HEK293 (cell line): ENCODE measurements at regions not wholly inside any gene's neighbourhood (a gene's known extent, or its start where the extent isn't known, plus 50 kb on each side); places are given as distances from the start of the nearest gene placed in this dataset.

ENCODE experiments used
- CTCF ChIA-PET: fragments of 350-600 bp; formaldehyde crosslinking; extraction: SDS; loops from one replicate; lab custom pipeline; 2021; ENCODE audit warnings: antibody characterized with exemption; lab: Yijun Ruan, JAX
- POLR2A ChIA-PET: fragments of 300-600 bp; formaldehyde crosslinking; extraction: SDS; loops from one replicate; lab custom pipeline; 2020; ENCODE audit warnings: antibody characterized with exemption, inconsistent platforms; lab: Yijun Ruan, JAX
- H3K27ac ChIP-seq: fragments of 200-500 bp; sonication (Bioruptor generic); 2 replicates; pipeline ENCODE4 v1.5.1; 2014; ENCODE audit warnings: low read depth, low read length, control low read depth, inconsistent platforms; ENCODE audit errors: extremely low read depth
- H3K36me3 ChIP-seq, 2 experiments: fragments of 200-500 bp in 1 of 2; sonication (Bioruptor generic) in 1 of 2; 1 replicate in 1 of 2; 2 replicates in 1 of 2; pipeline ENCODE4 v1.5.1; 2014 to 2017; ENCODE audit warnings: inconsistent platforms in 2 of 2, low read length in 2 of 2; ENCODE audit not compliant: control insufficient read depth in 2 of 2, insufficient read depth in 1 of 2
- H3K4me1 ChIP-seq: fragments of 200-500 bp; sonication (Bioruptor generic); 2 replicates; pipeline ENCODE4 v1.5.1; 2014; ENCODE audit warnings: mild to moderate bottlenecking, low read length, inconsistent platforms; ENCODE audit not compliant: control insufficient read depth, insufficient read depth
- H3K4me3 ChIP-seq: 2 replicates; pipeline ENCODE4 v1.5.1; 2011; ENCODE audit warnings: low read depth, mild to moderate bottlenecking, control low read depth, low read length, moderate library complexity
- H3K9me3 ChIP-seq: fragments of 200-500 bp; sonication (Bioruptor generic); 2 replicates; pipeline ENCODE4 v1.5.1; 2014; ENCODE audit warnings: low read depth, low read length, inconsistent platforms; ENCODE audit not compliant: control insufficient read depth, insufficient read depth
- REPIN1 ChIP-seq: fragments of 450-650 bp; formaldehyde crosslinking; IDR thresholded peaks from 2 replicates; pipeline ENCODE4 v1.5.1; 2017; ENCODE audit warnings: missing biosample characterization, missing genetic modification characterization, low read depth
- YY2 ChIP-seq: fragments of 450-650 bp; formaldehyde crosslinking; IDR thresholded peaks from 2 replicates; pipeline ENCODE4 v1.5.1; 2016; ENCODE audit warnings: missing biosample characterization, missing genetic modification characterization
- ZBTB48 ChIP-seq: fragments of 450-650 bp; formaldehyde crosslinking; IDR thresholded peaks from 2 replicates; pipeline ENCODE4 v1.5.1; 2016; ENCODE audit warnings: missing biosample characterization, missing genetic modification characterization
- ZFP41 ChIP-seq: fragments of 450-650 bp; formaldehyde crosslinking; IDR thresholded peaks from 2 replicates; pipeline ENCODE4 v1.5.1; 2016; ENCODE audit warnings: missing biosample characterization, missing genetic modification characterization, borderline replicate concordance
- ZNF121 ChIP-seq: fragments of 450-650 bp; formaldehyde crosslinking; IDR thresholded peaks from 2 replicates; pipeline ENCODE4 v1.5.1; 2016; ENCODE audit warnings: missing biosample characterization, missing genetic modification characterization
- ZNF23 ChIP-seq: fragments of 450-650 bp; formaldehyde crosslinking; IDR thresholded peaks from 2 replicates; pipeline ENCODE4 v1.5.1; 2016; ENCODE audit warnings: missing biosample characterization, missing genetic modification characterization, borderline replicate concordance
- ZNF274 ChIP-seq, 2 experiments: fragments of 200-500 bp in 1 of 2; fragments of 450-650 bp in 1 of 2; sonication (Bioruptor generic) in 1 of 2; formaldehyde crosslinking in 1 of 2; IDR thresholded peaks; 2 replicates each; pipeline versions ENCODE4 v1.5.1 to v1.6.1; 2014 to 2016; ENCODE audit warnings: borderline replicate concordance in 1 of 2, inconsistent platforms in 1 of 2, low read length in 1 of 2, missing biosample characterization in 1 of 2, missing genetic modification characterization in 1 of 2
- ZNF366 ChIP-seq: fragments of 450-650 bp; formaldehyde crosslinking; conservative IDR thresholded peaks from 2 replicates; pipeline ENCODE4 v1.5.1; 2016; ENCODE audit warnings: missing biosample characterization, missing genetic modification characterization
- ZNF37A ChIP-seq: fragments of 450-650 bp; IDR thresholded peaks from 2 replicates; pipeline ENCODE4 v1.5.1; 2018; ENCODE audit warnings: missing biosample characterization, missing genetic modification characterization
- ZNF394 ChIP-seq: fragments of 450-650 bp; formaldehyde crosslinking; IDR thresholded peaks from 2 replicates; pipeline ENCODE4 v1.5.1; 2016; ENCODE audit warnings: missing biosample characterization, missing genetic modification characterization, mild to moderate bottlenecking, moderate library complexity, borderline replicate concordance
- ZNF473 ChIP-seq: fragments of 450-650 bp; formaldehyde crosslinking; IDR thresholded peaks from 2 replicates; pipeline ENCODE4 v1.5.1; 2017; ENCODE audit warnings: missing biosample characterization, missing genetic modification characterization
- ZNF560 ChIP-seq: fragments of 450-650 bp; formaldehyde crosslinking; IDR thresholded peaks from 2 replicates; pipeline ENCODE4 v1.5.1; 2017; ENCODE audit warnings: missing biosample characterization, missing genetic modification characterization, borderline replicate concordance
- ZNF658 ChIP-seq: fragments of 450-650 bp; formaldehyde crosslinking; IDR thresholded peaks from 2 replicates; pipeline ENCODE4; 2016; ENCODE audit warnings: missing biosample characterization, missing genetic modification characterization
- ZNF747 ChIP-seq: fragments of 450-650 bp; formaldehyde crosslinking; IDR thresholded peaks from 2 replicates; pipeline ENCODE4 v1.5.1; 2016; ENCODE audit warnings: missing biosample characterization, missing genetic modification characterization
- TF ChIP-seq, protein P1 (sequence below): fragments of 450-650 bp; formaldehyde crosslinking; IDR thresholded peaks from 2 replicates; pipeline ENCODE4 v1.5.1; 2016; ENCODE audit warnings: missing biosample characterization, missing genetic modification characterization
- TF ChIP-seq, protein P2 (sequence below): fragments of 450-650 bp; formaldehyde crosslinking; IDR thresholded peaks from 2 replicates; pipeline ENCODE4 v1.5.1; 2016; ENCODE audit warnings: missing biosample characterization, missing genetic modification characterization
- TF ChIP-seq, protein P3 (sequence below): fragments of 450-650 bp; formaldehyde crosslinking; IDR thresholded peaks from 2 replicates; pipeline ENCODE4 v1.5.1; 2016; ENCODE audit warnings: missing biosample characterization, missing genetic modification characterization
- TF ChIP-seq, protein P4 (sequence below): fragments of 450-650 bp; formaldehyde crosslinking; IDR thresholded peaks from 2 replicates; pipeline ENCODE4 v1.5.0; 2017; ENCODE audit warnings: missing biosample characterization, missing genetic modification characterization, borderline replicate concordance
- TF ChIP-seq, protein P5 (sequence below): fragments of 450-650 bp; formaldehyde crosslinking; IDR thresholded peaks from 2 replicates; pipeline ENCODE4 v1.5.1; 2016; ENCODE audit warnings: missing biosample characterization, missing genetic modification characterization, borderline replicate concordance

DNA sequence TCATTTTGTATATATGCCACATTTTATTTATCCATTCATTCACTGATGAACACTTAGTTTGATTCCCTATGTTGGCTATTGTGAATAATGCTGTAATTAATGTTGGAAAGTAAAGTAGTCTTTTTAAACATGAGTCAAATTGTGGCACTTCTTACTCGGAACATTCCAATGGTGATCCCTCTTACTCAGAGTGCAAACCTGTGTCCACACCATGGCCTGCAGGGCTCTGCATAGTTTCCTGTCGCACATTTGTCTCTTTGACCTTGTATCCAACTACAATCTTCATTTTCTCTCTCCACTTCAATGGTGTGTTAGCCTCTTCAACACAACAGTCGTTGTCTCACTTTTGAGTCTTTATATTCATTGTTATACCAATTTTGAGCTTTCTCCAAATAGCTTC, 98.1 kb upstream of the PAPPA start:
- CTCF ChIA-PET, result interaction anchor here (0.6 to 0.7 kb wide), 2 partner anchors 199 to 1522 kb away, joined by 3 read pairs; no protein-coding TSS in a partner anchor
- Histone ChIP-seq H3K36me3 (no peaks in the 10 kb centered on the region), H3K27ac (no peak overlapping the region), H3K4me1 (no peaks in the 10 kb centered on the region), H3K4me3 (no peak overlapping the region), H3K9me3 (no peaks in the 10 kb centered on the region)
- POLR2A ChIA-PET, result no interaction called here
- no peak for TF ChIP-seq ZNF473 (tag by site-specific recombination)
- no peak for TF ChIP-seq YY2
- TF ChIP-seq, protein P1, sequence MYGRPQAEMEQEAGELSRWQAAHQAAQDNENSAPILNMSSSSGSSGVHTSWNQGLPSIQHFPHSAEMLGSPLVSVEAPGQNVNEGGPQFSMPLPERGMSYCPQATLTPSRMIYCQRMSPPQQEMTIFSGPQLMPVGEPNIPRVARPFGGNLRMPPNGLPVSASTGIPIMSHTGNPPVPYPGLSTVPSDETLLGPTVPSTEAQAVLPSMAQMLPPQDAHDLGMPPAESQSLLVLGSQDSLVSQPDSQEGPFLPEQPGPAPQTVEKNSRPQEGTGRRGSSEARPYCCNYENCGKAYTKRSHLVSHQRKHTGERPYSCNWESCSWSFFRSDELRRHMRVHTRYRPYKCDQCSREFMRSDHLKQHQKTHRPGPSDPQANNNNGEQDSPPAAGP, result no peak
- no peak for TF ChIP-seq ZBTB48
- no peak for TF ChIP-seq ZFP41 (tag by site-specific recombination)
- TF ChIP-seq, protein P2, sequence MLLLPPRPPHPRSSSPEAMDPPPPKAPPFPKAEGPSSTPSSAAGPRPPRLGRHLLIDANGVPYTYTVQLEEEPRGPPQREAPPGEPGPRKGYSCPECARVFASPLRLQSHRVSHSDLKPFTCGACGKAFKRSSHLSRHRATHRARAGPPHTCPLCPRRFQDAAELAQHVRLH (tag by site-specific recombination), result no peak
- TF ChIP-seq ZNF747 (tag by site-specific recombination), result no peak

DNA sequence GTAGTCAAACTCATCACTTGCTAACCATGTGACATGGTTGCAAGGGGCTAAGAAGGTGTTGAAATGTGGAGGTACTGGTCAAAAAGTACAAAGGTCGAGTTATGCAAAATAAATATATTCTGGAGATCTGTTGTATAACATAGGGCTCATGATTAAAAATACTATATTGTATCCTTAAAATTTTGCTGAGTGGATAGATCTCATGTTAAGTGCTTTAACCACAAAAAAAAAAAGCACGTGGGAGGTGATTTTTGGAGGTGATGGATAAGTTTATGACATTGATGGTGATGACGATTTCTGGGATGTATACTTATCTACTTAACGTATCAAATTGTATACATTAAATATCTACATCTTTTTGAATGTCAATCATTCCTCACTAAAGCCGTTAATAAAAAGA, 96.2 kb upstream of the PAPPA start:
- TF ChIP-seq, protein P3, sequence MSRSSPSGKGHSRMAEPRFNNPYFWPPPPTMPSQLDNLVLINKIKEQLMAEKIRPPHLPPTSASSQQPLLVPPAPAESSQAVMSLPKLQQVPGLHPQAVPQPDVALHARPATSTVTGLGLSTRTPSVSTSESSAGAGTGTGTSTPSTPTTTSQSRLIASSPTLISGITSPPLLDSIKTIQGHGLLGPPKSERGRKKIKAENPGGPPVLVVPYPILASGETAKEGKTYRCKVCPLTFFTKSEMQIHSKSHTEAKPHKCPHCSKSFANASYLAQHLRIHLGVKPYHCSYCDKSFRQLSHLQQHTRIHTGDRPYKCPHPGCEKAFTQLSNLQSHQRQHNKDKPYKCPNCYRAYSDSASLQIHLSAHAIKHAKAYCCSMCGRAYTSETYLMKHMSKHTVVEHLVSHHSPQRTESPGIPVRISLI (tag by site-specific recombination), result no peak
- TF ChIP-seq, protein P4, sequence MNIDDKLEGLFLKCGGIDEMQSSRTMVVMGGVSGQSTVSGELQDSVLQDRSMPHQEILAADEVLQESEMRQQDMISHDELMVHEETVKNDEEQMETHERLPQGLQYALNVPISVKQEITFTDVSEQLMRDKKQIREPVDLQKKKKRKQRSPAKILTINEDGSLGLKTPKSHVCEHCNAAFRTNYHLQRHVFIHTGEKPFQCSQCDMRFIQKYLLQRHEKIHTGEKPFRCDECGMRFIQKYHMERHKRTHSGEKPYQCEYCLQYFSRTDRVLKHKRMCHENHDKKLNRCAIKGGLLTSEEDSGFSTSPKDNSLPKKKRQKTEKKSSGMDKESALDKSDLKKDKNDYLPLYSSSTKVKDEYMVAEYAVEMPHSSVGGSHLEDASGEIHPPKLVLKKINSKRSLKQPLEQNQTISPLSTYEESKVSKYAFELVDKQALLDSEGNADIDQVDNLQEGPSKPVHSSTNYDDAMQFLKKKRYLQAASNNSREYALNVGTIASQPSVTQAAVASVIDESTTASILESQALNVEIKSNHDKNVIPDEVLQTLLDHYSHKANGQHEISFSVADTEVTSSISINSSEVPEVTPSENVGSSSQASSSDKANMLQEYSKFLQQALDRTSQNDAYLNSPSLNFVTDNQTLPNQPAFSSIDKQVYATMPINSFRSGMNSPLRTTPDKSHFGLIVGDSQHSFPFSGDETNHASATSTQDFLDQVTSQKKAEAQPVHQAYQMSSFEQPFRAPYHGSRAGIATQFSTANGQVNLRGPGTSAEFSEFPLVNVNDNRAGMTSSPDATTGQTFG (tag by site-specific recombination), result no peak
- TF ChIP-seq ZNF366 (no peak), ZNF121 (tag by site-specific recombination) (no peak), ZNF274 (IDR thresholded peaks at IDR 0.05; ENCODE audit: low read length) (no peak), ZNF274 (tag by site-specific recombination; IDR thresholded peaks at IDR 0.05; ENCODE audit: borderline replicate concordance) (no peak)
- no peak overlapping the region for H3K4me3 ChIP-seq
- H3K9me3 ChIP-seq, result no peaks in the 10 kb centered on the region
- POLR2A ChIA-PET, result no interaction called here
- CTCF ChIA-PET, result interaction anchor here (1.0 kb wide), 1 partner anchor 12 kb away, joined by 3 read pairs; no protein-coding TSS in a partner anchor
- H3K4me1 ChIP-seq, result no peaks in the 10 kb centered on the region
- no peak overlapping the region for H3K27ac ChIP-seq
- no peaks in the 10 kb centered on the region for H3K36me3 ChIP-seq

DNA sequence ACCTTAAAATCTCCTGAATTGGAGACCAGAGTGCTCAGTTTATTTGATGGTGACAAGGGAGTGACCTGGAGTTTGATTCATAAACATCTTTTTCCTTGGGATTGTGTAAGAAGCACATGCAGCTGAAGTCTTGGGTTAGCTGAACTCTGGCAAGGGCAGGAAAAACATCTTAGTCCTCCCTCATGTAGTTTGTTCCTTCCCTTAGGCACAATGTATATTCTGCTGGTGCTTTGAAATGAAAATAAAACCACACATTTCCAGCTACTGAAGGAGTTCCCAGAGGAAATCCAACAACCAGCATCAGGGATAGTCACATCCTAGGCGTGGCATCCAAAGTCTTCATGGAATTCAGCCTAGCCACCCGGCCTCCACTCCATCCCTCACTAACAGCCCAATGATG, 95.2 kb upstream of the PAPPA start:
- ChIA-PET CTCF (no interaction called here), POLR2A (no interaction called here)
- H3K36me3 ChIP-seq, result no peaks in the 10 kb centered on the region
- no peak overlapping the region for H3K27ac ChIP-seq
- TF ChIP-seq ZNF658, result no peak
- TF ChIP-seq ZNF23 (tag by site-specific recombination), result no peak
- no peak for TF ChIP-seq ZNF560 (tag by site-specific recombination)
- TF ChIP-seq, protein P5, sequence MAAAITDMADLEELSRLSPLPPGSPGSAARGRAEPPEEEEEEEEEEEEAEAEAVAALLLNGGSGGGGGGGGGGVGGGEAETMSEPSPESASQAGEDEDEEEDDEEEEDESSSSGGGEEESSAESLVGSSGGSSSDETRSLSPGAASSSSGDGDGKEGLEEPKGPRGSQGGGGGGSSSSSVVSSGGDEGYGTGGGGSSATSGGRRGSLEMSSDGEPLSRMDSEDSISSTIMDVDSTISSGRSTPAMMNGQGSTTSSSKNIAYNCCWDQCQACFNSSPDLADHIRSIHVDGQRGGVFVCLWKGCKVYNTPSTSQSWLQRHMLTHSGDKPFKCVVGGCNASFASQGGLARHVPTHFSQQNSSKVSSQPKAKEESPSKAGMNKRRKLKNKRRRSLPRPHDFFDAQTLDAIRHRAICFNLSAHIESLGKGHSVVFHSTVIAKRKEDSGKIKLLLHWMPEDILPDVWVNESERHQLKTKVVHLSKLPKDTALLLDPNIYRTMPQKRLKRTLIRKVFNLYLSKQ (tag by site-specific recombination), result no peak
- no peak for TF ChIP-seq ZNF37A
- TF ChIP-seq REPIN1 (tag by site-specific recombination), result no peak
- TF ChIP-seq ZNF394, result no peak
- no peak overlapping the region for H3K4me3 ChIP-seq
- H3K4me1 ChIP-seq, result no peaks in the 10 kb centered on the region
- no peaks in the 10 kb centered on the region for H3K9me3 ChIP-seq
